Peyer's patch (tissue), 4 donors: ENCODE measurements at regions not wholly inside any gene's neighbourhood (a gene's known extent, or its start where the extent isn't known, plus 50 kb on each side); places are given as distances from the start of the nearest gene placed in this dataset.

Experiments
- POLR2A ChIP-seq, 2 donors: fragments of 450-650 bp; IDR thresholded peaks; one replicate each; pipeline ENCODE4 v1.5.1; 2017; ENCODE audit warnings: antibody characterized with exemption in 2 of 2, mild to moderate bottlenecking in 2 of 2, moderate library complexity in 2 of 2
- TF ChIP-seq, protein P1 (sequence below), 6 experiments: fragments of 450-650 bp in 4 of 6; fragments of 200-600 bp in 2 of 6; sonication (generic) in 1 of 6; IDR thresholded peaks; one replicate each; pipeline ENCODE4 v1.5.1; 2017 to 2019; ENCODE audit warnings: antibody characterized with exemption in 6 of 6, mild to moderate bottlenecking in 3 of 6, moderate library complexity in 1 of 6

DNA sequence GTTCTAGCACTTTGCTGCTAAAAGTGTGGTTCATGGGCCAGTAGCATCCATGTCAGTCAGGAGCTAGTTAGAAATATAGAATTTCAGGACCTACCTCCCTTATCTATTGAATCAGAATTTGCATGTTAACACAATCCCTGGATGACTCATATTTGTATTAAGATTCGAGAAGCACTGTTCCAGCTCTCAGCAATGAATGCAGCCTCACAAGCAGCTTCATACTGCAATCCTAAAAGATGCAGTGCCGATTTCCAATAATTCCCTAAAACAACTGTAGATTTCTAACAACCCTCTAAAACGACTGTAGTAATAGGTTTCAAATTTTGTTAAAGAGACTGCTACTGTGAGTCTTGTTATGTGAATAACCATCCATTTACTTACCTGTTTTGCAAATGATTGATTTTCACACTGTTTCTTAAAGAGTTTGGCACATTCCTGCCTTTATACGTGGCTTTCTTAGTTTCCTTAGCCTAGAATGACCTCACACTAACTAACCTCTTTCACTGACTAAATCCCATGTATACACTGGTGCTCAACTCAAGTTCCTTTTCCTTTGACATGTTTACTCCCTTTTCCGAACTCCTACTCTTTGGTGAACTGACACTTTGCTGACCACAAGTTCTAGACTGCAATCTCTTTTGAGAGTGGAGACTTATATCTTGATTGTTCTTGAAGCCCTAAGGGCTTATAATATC lies 511.8 kb downstream of the METTL15 start:
- TF ChIP-seq, protein P1, sequence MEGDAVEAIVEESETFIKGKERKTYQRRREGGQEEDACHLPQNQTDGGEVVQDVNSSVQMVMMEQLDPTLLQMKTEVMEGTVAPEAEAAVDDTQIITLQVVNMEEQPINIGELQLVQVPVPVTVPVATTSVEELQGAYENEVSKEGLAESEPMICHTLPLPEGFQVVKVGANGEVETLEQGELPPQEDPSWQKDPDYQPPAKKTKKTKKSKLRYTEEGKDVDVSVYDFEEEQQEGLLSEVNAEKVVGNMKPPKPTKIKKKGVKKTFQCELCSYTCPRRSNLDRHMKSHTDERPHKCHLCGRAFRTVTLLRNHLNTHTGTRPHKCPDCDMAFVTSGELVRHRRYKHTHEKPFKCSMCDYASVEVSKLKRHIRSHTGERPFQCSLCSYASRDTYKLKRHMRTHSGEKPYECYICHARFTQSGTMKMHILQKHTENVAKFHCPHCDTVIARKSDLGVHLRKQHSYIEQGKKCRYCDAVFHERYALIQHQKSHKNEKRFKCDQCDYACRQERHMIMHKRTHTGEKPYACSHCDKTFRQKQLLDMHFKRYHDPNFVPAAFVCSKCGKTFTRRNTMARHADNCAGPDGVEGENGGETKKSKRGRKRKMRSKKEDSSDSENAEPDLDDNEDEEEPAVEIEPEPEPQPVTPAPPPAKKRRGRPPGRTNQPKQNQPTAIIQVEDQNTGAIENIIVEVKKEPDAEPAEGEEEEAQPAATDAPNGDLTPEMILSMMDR (IDR thresholded peaks at IDR 0.05) = no peak
- TF ChIP-seq POLR2A (IDR thresholded peaks at IDR 0.05) = no peak
